ENCODE measurements at regions not wholly inside any gene's neighbourhood (a gene's known extent, or its start where the extent isn't known, plus 50 kb on each side); places are given as distances from the start of the nearest gene placed in this dataset.
A peak's percentile ranks its signal among the peaks of the same experiment; 100 is the strongest.

DNA sequence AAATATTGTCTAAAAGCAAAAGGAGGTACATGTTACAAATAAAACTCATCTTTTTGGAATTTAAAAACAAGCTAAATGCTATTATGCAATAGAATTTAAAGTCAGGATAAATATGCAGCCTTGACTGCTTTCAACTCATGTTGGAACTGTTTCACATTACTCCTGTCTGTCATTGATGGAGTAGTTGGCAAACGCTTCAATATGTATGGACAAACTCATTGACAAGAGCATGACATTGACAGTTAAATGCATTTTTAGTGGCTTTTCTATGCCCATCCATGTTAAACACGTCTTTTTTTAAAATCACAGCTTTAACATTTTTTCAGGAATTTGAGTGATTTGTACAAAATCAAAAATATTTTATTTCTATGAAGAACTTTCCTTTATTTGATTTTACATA lies 1560.5 kb downstream of the KCNT2 start:
- no peaks in the 10 kb centered on the region for H3K9me3 ChIP-seq (replicated peaks; ENCODE audit: control insufficient read depth, insufficient read depth, low read depth, low read length)
- FAIRE-seq (no peak), DNase-seq (ENCODE audit: extremely low read depth in 1 of 4, low spot score in 3 of 4) (no peak), ATAC-seq (no peak)
- H3K27ac ChIP-seq (ENCODE audit: extremely low read depth, low read depth, low read length): no peak overlapping the region
- H3K79me2 ChIP-seq (ENCODE audit: control insufficient read depth, insufficient read depth, low read length): no peaks in the 10 kb centered on the region
- H3K36me3 ChIP-seq (ENCODE audit: control insufficient read depth, insufficient read depth, low read length): no peaks in the 10 kb centered on the region
- no peak overlapping the region for H3K4me3 ChIP-seq
- no peaks in the 10 kb centered on the region for H4K20me1 ChIP-seq (replicated peaks; ENCODE audit: control insufficient read depth, insufficient read depth, low read length)
- ChIA-PET POLR2A (no interaction called here), CTCF (ENCODE audit: low intra/inter-chr PET ratio) (no interaction called here)
- no peak overlapping the region for H2AFZ ChIP-seq (ENCODE audit: low read depth, low read length)
- H3K9me1 ChIP-seq (ENCODE audit: control insufficient read depth, insufficient read depth, low read length): no peaks in the 10 kb centered on the region
- in situ Hi-C loops (cut with MboI): no loop called here
- WGBS (ENCODE audit: insufficient coverage, low coverage, missing lambda C conversion rate): 0% methylated on average over 2 of the region's 2 CpGs
- intact Hi-C loops (cut with micrococcal nuclease): no loop called here
- no peaks in the 10 kb centered on the region for H3K4me1 ChIP-seq (replicated peaks in 1 of 2; ENCODE audit: control insufficient read depth in 2 of 2, insufficient read depth in 2 of 2, low read length in 2 of 2)
- no TSS peak for BruUV-seq (replicated peaks)
- no peak overlapping the region for H3K9ac ChIP-seq (ENCODE audit: insufficient read depth in 1 of 2, low read depth in 2 of 2, low read length in 2 of 2)
- no peak for TF ChIP-seq CEBPG (CRISPR knock-in tag; IDR thresholded peaks at IDR 0.05)
- 0 out of 4 replicates have a peak, but pooled peaks of 1 of the 2 experiments have one; percentile 23 for TF ChIP-seq CEBPG (tag; conservative IDR thresholded peaks at IDR 0.05 in 1 of 2, IDR thresholded peaks at IDR 0.05 in 1 of 2)
- TF ChIP-seq BACH1 (tag; IDR thresholded peaks at IDR 0.05): no peak
- no peak for TF ChIP-seq SMAD4 (CRISPR knock-in tag; conservative IDR thresholded peaks at IDR 0.05)
- TF ChIP-seq NR3C1 (CRISPR knock-in tag; IDR thresholded peaks at IDR 0.05): no peak
- no peak overlapping the region for H3K4me2 ChIP-seq (ENCODE audit: insufficient read depth, low read length)
- no peaks in the 10 kb centered on the region for H3K27me3 ChIP-seq (ENCODE audit: control insufficient read depth in 2 of 2, insufficient read depth in 2 of 2, low read length in 2 of 2)

DNA sequence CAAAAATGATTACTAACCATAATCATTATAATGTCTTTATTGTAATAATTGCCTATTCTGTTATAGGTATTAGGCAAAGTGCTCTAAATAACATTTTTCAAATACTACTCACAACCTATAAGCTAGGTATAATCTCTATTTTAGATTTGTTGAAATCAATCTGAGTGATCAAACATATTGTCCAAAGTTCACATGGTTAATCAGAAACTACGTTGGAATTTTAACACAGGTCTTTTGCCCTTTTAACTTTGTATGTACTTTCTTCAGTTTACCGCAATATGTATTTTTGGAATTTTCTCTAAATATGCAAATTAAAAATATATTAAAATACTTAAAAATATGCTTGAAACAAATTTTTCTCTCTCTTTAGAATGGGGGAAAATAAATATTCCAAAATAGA lies 1563.2 kb downstream of the KCNT2 start:
- POLR2A ChIA-PET: no interaction called here
- no TSS peak for BruUV-seq (replicated peaks)

More for the DNA sequence above, 1563.2 kb downstream of the KCNT2 start:
- 15% methylated on average over 2 of the region's 2 CpGs for WGBS (ENCODE audit: insufficient coverage, low coverage, missing lambda C conversion rate)
- CTCF ChIA-PET (ENCODE audit: low intra/inter-chr PET ratio): no interaction called here
- no peak for DNase-seq (ENCODE audit: extremely low read depth in 1 of 4, low spot score in 3 of 4)
- in situ Hi-C loops (cut with MboI) (no loop called here), intact Hi-C loops (cut with micrococcal nuclease) (no loop called here)
- Histone ChIP-seq H3K4me3 (no peak overlapping the region), H3K9me1 (ENCODE audit: control insufficient read depth, insufficient read depth, low read length) (no peaks in the 10 kb centered on the region), H3K9ac (ENCODE audit: insufficient read depth in 1 of 2, low read depth in 2 of 2, low read length in 2 of 2) (no peak overlapping the region), H3K4me1 (replicated peaks in 1 of 2; ENCODE audit: control insufficient read depth in 2 of 2, insufficient read depth in 2 of 2, low read length in 2 of 2) (no peaks in the 10 kb centered on the region), H3K36me3 (ENCODE audit: control insufficient read depth, insufficient read depth, low read length) (no peaks in the 10 kb centered on the region), H4K20me1 (replicated peaks; ENCODE audit: control insufficient read depth, insufficient read depth, low read length) (no peaks in the 10 kb centered on the region), H3K4me2 (ENCODE audit: insufficient read depth, low read length) (no peak overlapping the region), H3K79me2 (ENCODE audit: control insufficient read depth, insufficient read depth, low read length) (no peaks in the 10 kb centered on the region), H3K27me3 (ENCODE audit: control insufficient read depth in 2 of 2, insufficient read depth in 2 of 2, low read length in 2 of 2) (no peaks in the 10 kb centered on the region), H3K9me3 (replicated peaks; ENCODE audit: control insufficient read depth, insufficient read depth, low read depth, low read length) (no peaks in the 10 kb centered on the region), H3K27ac (ENCODE audit: extremely low read depth, low read depth, low read length) (no peak overlapping the region), H2AFZ (ENCODE audit: low read depth, low read length) (no peak overlapping the region)
- no peak for FAIRE-seq
- no peak for ATAC-seq
- TF ChIP-seq HDAC8 (tag; IDR thresholded peaks at IDR 0.05): no peak
- no peak for TF ChIP-seq RHOXF2B (CRISPR knock-in tag; conservative IDR thresholded peaks at IDR 0.05)
- TF ChIP-seq, protein P1, sequence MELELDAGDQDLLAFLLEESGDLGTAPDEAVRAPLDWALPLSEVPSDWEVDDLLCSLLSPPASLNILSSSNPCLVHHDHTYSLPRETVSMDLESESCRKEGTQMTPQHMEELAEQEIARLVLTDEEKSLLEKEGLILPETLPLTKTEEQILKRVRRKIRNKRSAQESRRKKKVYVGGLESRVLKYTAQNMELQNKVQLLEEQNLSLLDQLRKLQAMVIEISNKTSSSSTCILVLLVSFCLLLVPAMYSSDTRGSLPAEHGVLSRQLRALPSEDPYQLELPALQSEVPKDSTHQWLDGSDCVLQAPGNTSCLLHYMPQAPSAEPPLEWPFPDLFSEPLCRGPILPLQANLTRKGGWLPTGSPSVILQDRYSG (tag; conservative IDR thresholded peaks at IDR 0.05; ENCODE audit: low read depth): no peak

Measured in K562 (cell line).